CD4-positive, CD25-positive, alpha-beta regulatory T cell (primary cell): ENCODE measurements at regions not wholly inside any gene's neighbourhood (a gene's known extent, or its start where the extent isn't known, plus 50 kb on each side); places are given as distances from the start of the nearest gene placed in this dataset.

Source experiments
- ATAC-seq, 2 donors: fragments of 150-1000 bp; cut with Tn5 transposase; one replicate each; pipeline ENCODE4 v1.10.0; 2021; ENCODE audit warnings: low read depth in 2 of 2, moderate number of reproducible peaks in 2 of 2, moderate library complexity in 1 of 2
- DNase-seq, 3 donors: peaks; one replicate each; pipeline versions ENCODE4 v3.0.0 to v3.0.0-alpha.2; 2012 to 2022; ENCODE audit warnings: mixed read lengths in 1 of 3
- H3K27ac ChIP-seq: one replicate; pipeline ENCODE4 v1.7.0; 2013; ENCODE audit warnings: mild to moderate bottlenecking, low read length; ENCODE audit not compliant: insufficient read depth, poor library complexity, severe bottlenecking
- H3K27me3 ChIP-seq: one replicate; pipeline ENCODE4 v1.7.0; 2013; ENCODE audit warnings: low read length; ENCODE audit not compliant: control insufficient read depth, insufficient read depth
- H3K36me3 ChIP-seq: one replicate; pipeline ENCODE4 v1.7.0; 2013; ENCODE audit warnings: mild to moderate bottlenecking, low read length, moderate library complexity; ENCODE audit not compliant: control insufficient read depth, insufficient read depth
- H3K4me1 ChIP-seq: 2 replicates; pipeline ENCODE4 v1.7.0; 2013; ENCODE audit warnings: mild to moderate bottlenecking, low read length; ENCODE audit not compliant: insufficient read depth, control insufficient read depth, poor library complexity, severe bottlenecking
- H3K4me3 ChIP-seq: one replicate; pipeline ENCODE4 v1.7.0; 2013; ENCODE audit warnings: low read depth, mild to moderate bottlenecking, low read length, moderate library complexity
- H3K9me3 ChIP-seq, 2 experiments: 1 replicate in 1 of 2; 2 replicates in 1 of 2; pipeline ENCODE4 v1.7.0; 2013; ENCODE audit warnings: low read length in 2 of 2, mild to moderate bottlenecking in 1 of 2, moderate library complexity in 1 of 2; ENCODE audit not compliant: control insufficient read depth in 2 of 2
- H3K27ac Mint-ChIP-seq, 3 donors: one replicate each; pipeline ENCODE4 v1.8.0; 2020 to 2022; ENCODE audit warnings: mild to moderate bottlenecking in 3 of 3, mixed read lengths in 3 of 3, moderate library complexity in 2 of 3
- H3K27me3 Mint-ChIP-seq: one replicate; pipeline ENCODE4 v1.8.0; 2022; ENCODE audit warnings: mild to moderate bottlenecking, mixed read lengths
- H3K36me3 Mint-ChIP-seq: one replicate; pipeline ENCODE4 v1.8.0; 2020; ENCODE audit warnings: mixed read lengths
- H3K4me1 Mint-ChIP-seq, 4 donors: one replicate each; pipeline ENCODE4 v1.8.0; 2020 to 2022; ENCODE audit warnings: mixed read lengths in 4 of 4, mild to moderate bottlenecking in 1 of 4
- H3K4me3 Mint-ChIP-seq, 4 donors: one replicate each; pipeline ENCODE4 v1.8.0; 2020 to 2022; ENCODE audit warnings: mild to moderate bottlenecking in 4 of 4, mixed read lengths in 4 of 4, moderate library complexity in 3 of 4
- H3K9me3 Mint-ChIP-seq, 7 donors: one replicate each; pipeline ENCODE4 v1.8.0; 2020 to 2022; ENCODE audit warnings: mixed read lengths in 7 of 7, mild to moderate bottlenecking in 3 of 7, moderate library complexity in 2 of 7

GRCh38 chr1:213681788-213682340 lies 305.9 kb upstream of the PROX1 start:
- Histone ChIP-seq H3K27me3 (no peaks in the 10 kb centered on the region), H3K27ac (no peak overlapping the region), H3K36me3 (no peaks in the 10 kb centered on the region), H3K9me3 (no peaks in the 10 kb centered on the region), H3K4me1 (no peaks in the 10 kb centered on the region), H3K4me3 (no peak overlapping the region)
- Mint-ChIP-seq H3K9me3 (peaks cover 0 to 2% (median 0%) of the 10 kb centered on the region in 7 donors), H3K36me3 (no peaks in the 10 kb centered on the region), H3K4me3 (no peak overlapping the region), H3K27me3 (no peaks in the 10 kb centered on the region), H3K27ac (no peak overlapping the region), H3K4me1 (no peaks in the 10 kb centered on the region)
- DNase-seq (no peak), ATAC-seq (no peak)

- H3K27ac ChIP-seq, result no peak overlapping the region
- Mint-ChIP-seq H3K4me3 (peak overlapping the region in 1 of 4 donors; percentile 30), H3K4me1 (no peaks in the 10 kb centered on the region), H3K9me3 (peaks cover 0 to 5% (median 0%) of the 10 kb centered on the region in 7 donors), H3K36me3 (no peaks in the 10 kb centered on the region), H3K27ac (no peak overlapping the region), H3K27me3 (no peaks in the 10 kb centered on the region)
- ATAC-seq (no peak), DNase-seq (no peak)
- no peaks in the 10 kb centered on the region for H3K36me3 ChIP-seq
- H3K4me1 ChIP-seq, result no peaks in the 10 kb centered on the region
- H3K9me3 ChIP-seq, result no peaks in the 10 kb centered on the region
- no peak overlapping the region for H3K4me3 ChIP-seq
- H3K27me3 ChIP-seq, result no peaks in the 10 kb centered on the region
Observed at GRCh38 chr1:213683529-213683928, 304.2 kb upstream of the PROX1 start.

- Mint-ChIP-seq H3K27me3 (no peaks in the 10 kb centered on the region), H3K4me1 (no peaks in the 10 kb centered on the region), H3K27ac (no peak overlapping the region), H3K4me3 (no peak overlapping the region), H3K9me3 (peaks cover 0 to 5% (median 0%) of the 10 kb centered on the region in 7 donors), H3K36me3 (no peaks in the 10 kb centered on the region)
- Histone ChIP-seq H3K4me1 (no peaks in the 10 kb centered on the region), H3K4me3 (no peak overlapping the region), H3K27ac (no peak overlapping the region), H3K27me3 (no peaks in the 10 kb centered on the region), H3K36me3 (no peaks in the 10 kb centered on the region), H3K9me3 (no peaks in the 10 kb centered on the region)
- DNase-seq (no peak), ATAC-seq (no peak)
Observed at GRCh38 chr1:213684454-213684853, 303.3 kb upstream of the PROX1 start.

GRCh38 chr1:213685992-213686582 lies 301.7 kb upstream of the PROX1 start:
- Mint-ChIP-seq H3K9me3 (peaks cover 0 to 5% (median 0%) of the 10 kb centered on the region in 7 donors), H3K27me3 (no peaks in the 10 kb centered on the region), H3K36me3 (no peaks in the 10 kb centered on the region), H3K27ac (no peak overlapping the region), H3K4me3 (no peak overlapping the region), H3K4me1 (no peaks in the 10 kb centered on the region)
- ATAC-seq (no peak), DNase-seq (no peak)
- Histone ChIP-seq H3K36me3 (no peaks in the 10 kb centered on the region), H3K4me1 (no peaks in the 10 kb centered on the region), H3K27ac (no peak overlapping the region), H3K4me3 (no peak overlapping the region), H3K9me3 (no peaks in the 10 kb centered on the region), H3K27me3 (no peaks in the 10 kb centered on the region)

GRCh38 chr1:213686983-213687382 lies 300.8 kb upstream of the PROX1 start:
- no peaks in the 10 kb centered on the region for H3K36me3 Mint-ChIP-seq
- Histone ChIP-seq H3K4me1 (no peaks in the 10 kb centered on the region), H3K27ac (no peak overlapping the region), H3K27me3 (no peaks in the 10 kb centered on the region), H3K4me3 (no peak overlapping the region), H3K9me3 (no peaks in the 10 kb centered on the region), H3K36me3 (no peaks in the 10 kb centered on the region)
- ATAC-seq, result no peak
- H3K9me3 Mint-ChIP-seq, result peaks cover 0 to 5% (median 0%) of the 10 kb centered on the region in 7 donors
- no peaks in the 10 kb centered on the region for H3K4me1 Mint-ChIP-seq
- no peak overlapping the region for H3K27ac Mint-ChIP-seq
- no peak overlapping the region for H3K4me3 Mint-ChIP-seq
- no peak for DNase-seq
- no peaks in the 10 kb centered on the region for H3K27me3 Mint-ChIP-seq

- Mint-ChIP-seq H3K9me3 (peaks cover 0 to 5% (median 0%) of the 10 kb centered on the region in 7 donors), H3K36me3 (no peaks in the 10 kb centered on the region), H3K27ac (no peak overlapping the region), H3K4me1 (no peaks in the 10 kb centered on the region), H3K27me3 (no peaks in the 10 kb centered on the region), H3K4me3 (no peak overlapping the region)
- no peaks in the 10 kb centered on the region for H3K9me3 ChIP-seq
- H3K27me3 ChIP-seq, result no peaks in the 10 kb centered on the region
- DNase-seq (no peak), ATAC-seq (no peak)
- no peaks in the 10 kb centered on the region for H3K4me1 ChIP-seq
- no peak overlapping the region for H3K4me3 ChIP-seq
- no peaks in the 10 kb centered on the region for H3K36me3 ChIP-seq
- no peak overlapping the region for H3K27ac ChIP-seq
Observed at GRCh38 chr1:213687832-213688231, 299.9 kb upstream of the PROX1 start.

GRCh38 chr1:213688655-213689054 lies 299.1 kb upstream of the PROX1 start:
- no peaks in the 10 kb centered on the region for H3K27me3 ChIP-seq
- DNase-seq (no peak), ATAC-seq (no peak)
- Mint-ChIP-seq H3K27me3 (no peaks in the 10 kb centered on the region), H3K36me3 (no peaks in the 10 kb centered on the region), H3K9me3 (peaks cover 0 to 5% (median 0%) of the 10 kb centered on the region in 7 donors), H3K4me1 (no peaks in the 10 kb centered on the region), H3K27ac (no peak overlapping the region), H3K4me3 (no peak overlapping the region)
- H3K27ac ChIP-seq, result no peak overlapping the region
- H3K36me3 ChIP-seq, result no peaks in the 10 kb centered on the region
- no peaks in the 10 kb centered on the region for H3K4me1 ChIP-seq
- H3K9me3 ChIP-seq, result no peaks in the 10 kb centered on the region
- H3K4me3 ChIP-seq, result no peak overlapping the region

- Histone ChIP-seq H3K4me3 (no peak overlapping the region), H3K36me3 (no peaks in the 10 kb centered on the region), H3K27me3 (no peaks in the 10 kb centered on the region), H3K9me3 (no peaks in the 10 kb centered on the region), H3K27ac (no peak overlapping the region), H3K4me1 (no peaks in the 10 kb centered on the region)
- no peak overlapping the region for H3K4me3 Mint-ChIP-seq
- no peaks in the 10 kb centered on the region for H3K27me3 Mint-ChIP-seq
- DNase-seq (no peak), ATAC-seq (no peak)
- peaks cover 0 to 4% (median 0%) of the 10 kb centered on the region in 7 donors for H3K9me3 Mint-ChIP-seq
- H3K4me1 Mint-ChIP-seq, result no peaks in the 10 kb centered on the region
- no peaks in the 10 kb centered on the region for H3K36me3 Mint-ChIP-seq
- H3K27ac Mint-ChIP-seq, result no peak overlapping the region
Observed at GRCh38 chr1:213689260-213689659, 298.5 kb upstream of the PROX1 start.
